Prostate gland (tissue), 2 donors: ENCODE measurements at regions not wholly inside any gene's neighbourhood (a gene's known extent, or its start where the extent isn't known, plus 50 kb on each side); places are given as distances from the start of the nearest gene placed in this dataset.

Experiments
- DNase-seq: peaks from one replicate; pipeline ENCODE4 v3.0.0-alpha.2; 2019; ENCODE audit warnings: low spot score
- H3K27ac ChIP-seq, 2 donors: fragments of 200-600 bp; sonication (generic); 2 replicates each; pipeline ENCODE4 v1.5.1; 2017 to 2019
- H3K27me3 ChIP-seq: fragments of 200-600 bp; sonication (generic); replicated peaks from 2 replicates; pipeline ENCODE4 v1.5.1; 2019; ENCODE audit not compliant: insufficient read depth
- H3K36me3 ChIP-seq, 2 donors: fragments of 200-600 bp; sonication (generic); 1 replicate in 1 of 2; 2 replicates in 1 of 2; pipeline versions ENCODE4 v1.5.1 to v1.8.1; 2017 to 2019
- H3K4me1 ChIP-seq: fragments of 200-600 bp; sonication (generic); replicated peaks from 2 replicates; pipeline ENCODE4 v1.5.1; 2019
- H3K4me3 ChIP-seq, 2 donors: fragments of 200-600 bp; sonication (generic); 2 replicates each; pipeline ENCODE4 v1.5.1; 2017 to 2019
- H3K9me3 ChIP-seq: fragments of 200-600 bp; sonication (generic); 2 replicates; pipeline ENCODE4 v1.5.1; 2017
- POLR2A ChIP-seq: fragments of 450-650 bp; IDR thresholded peaks from one replicate; pipeline ENCODE4 v1.6.1; 2016; ENCODE audit warnings: antibody characterized with exemption, mild to moderate bottlenecking
- POLR2AphosphoS5 ChIP-seq: sonication (generic); formaldehyde crosslinking; IDR thresholded peaks from one replicate; pipeline ENCODE4 v1.6.1; 2017; ENCODE audit warnings: antibody characterized with exemption
- WGBS: methylation state at CpG from one replicate; pipeline ENCODE4 v1.1.5; 2018; 5-methylcytosine and 5-hydroxymethylcytosine counted together
- intact Hi-C: fragments of 100-400 bp; cut with DNase I; formaldehyde crosslinking; loops from one replicate; pipeline ENCODE4 v1.14.2; 2022
- TF ChIP-seq, protein P1 (sequence below), 4 experiments: fragments of 200-600 bp in 2 of 4; fragments of 450-650 bp in 2 of 4; sonication (generic) in 2 of 4; IDR thresholded peaks; 1 replicate in 3 of 4; 2 replicates in 1 of 4; pipeline ENCODE4 v1.5.1; 2016 to 2019; ENCODE audit warnings: antibody characterized with exemption in 4 of 4, mild to moderate bottlenecking in 2 of 4, moderate library complexity in 2 of 4

DNA sequence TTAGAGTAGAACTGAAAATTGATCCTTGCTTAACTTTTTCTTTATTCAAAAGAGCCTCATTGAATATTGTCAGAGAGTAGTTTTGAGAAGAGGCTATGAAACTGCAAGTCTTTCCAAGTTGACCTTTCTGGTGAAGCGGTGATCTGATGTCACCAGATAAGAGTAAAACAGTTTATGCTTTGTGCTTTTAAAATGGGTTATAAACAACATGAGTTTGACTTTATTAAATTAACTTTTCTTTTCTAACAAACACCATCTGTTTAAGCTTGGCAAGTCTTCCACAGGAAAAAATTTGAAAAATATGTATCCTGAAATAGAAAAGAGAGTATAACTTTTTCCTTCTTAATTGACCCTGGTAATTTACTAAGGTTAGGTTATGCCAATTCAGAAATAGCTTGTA is 408.7 kb upstream of the NOVA1 start:
- TF ChIP-seq POLR2A: no peak
- no peak for TF ChIP-seq POLR2AphosphoS5
- TF ChIP-seq, protein P1, sequence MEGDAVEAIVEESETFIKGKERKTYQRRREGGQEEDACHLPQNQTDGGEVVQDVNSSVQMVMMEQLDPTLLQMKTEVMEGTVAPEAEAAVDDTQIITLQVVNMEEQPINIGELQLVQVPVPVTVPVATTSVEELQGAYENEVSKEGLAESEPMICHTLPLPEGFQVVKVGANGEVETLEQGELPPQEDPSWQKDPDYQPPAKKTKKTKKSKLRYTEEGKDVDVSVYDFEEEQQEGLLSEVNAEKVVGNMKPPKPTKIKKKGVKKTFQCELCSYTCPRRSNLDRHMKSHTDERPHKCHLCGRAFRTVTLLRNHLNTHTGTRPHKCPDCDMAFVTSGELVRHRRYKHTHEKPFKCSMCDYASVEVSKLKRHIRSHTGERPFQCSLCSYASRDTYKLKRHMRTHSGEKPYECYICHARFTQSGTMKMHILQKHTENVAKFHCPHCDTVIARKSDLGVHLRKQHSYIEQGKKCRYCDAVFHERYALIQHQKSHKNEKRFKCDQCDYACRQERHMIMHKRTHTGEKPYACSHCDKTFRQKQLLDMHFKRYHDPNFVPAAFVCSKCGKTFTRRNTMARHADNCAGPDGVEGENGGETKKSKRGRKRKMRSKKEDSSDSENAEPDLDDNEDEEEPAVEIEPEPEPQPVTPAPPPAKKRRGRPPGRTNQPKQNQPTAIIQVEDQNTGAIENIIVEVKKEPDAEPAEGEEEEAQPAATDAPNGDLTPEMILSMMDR (IDR thresholded peaks at IDR 0.05): no peak
- no peaks in the 10 kb centered on the region for H3K9me3 ChIP-seq
- no peak for DNase-seq
- H3K4me3 ChIP-seq: no peak overlapping the region
- no peaks in the 10 kb centered on the region for H3K4me1 ChIP-seq
- intact Hi-C loops: no loop called here
- no peaks in the 10 kb centered on the region for H3K27me3 ChIP-seq
- H3K36me3 ChIP-seq: no peaks in the 10 kb centered on the region
- H3K27ac ChIP-seq: no peak overlapping the region
- 52% methylated on average over 1 of the region's 1 CpG for WGBS

DNA sequence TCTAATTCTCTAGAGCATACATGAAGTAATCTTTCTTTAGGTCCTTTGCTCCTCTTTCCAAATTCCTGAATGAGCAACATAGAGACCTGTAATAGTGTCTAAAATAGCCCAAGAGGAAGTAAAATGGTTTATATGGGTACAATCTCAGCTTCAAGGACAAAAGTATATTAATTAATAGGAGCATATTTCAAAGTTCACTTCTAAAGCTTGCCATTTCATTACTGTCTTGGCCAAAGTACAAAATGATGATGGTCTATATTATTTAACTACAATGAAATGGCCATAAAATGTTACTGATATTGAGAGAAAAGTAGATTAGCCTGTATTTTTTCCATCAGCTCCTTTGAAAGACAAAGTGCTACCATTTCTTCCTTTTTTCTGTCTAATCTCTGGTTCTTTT is 410.4 kb upstream of the NOVA1 start:
- H3K4me1 ChIP-seq: no peaks in the 10 kb centered on the region
- intact Hi-C loops: no loop called here
- no peak overlapping the region for H3K27ac ChIP-seq
- H3K4me3 ChIP-seq: no peak overlapping the region
- DNase-seq: no peak
- H3K36me3 ChIP-seq: no peaks in the 10 kb centered on the region
- no peaks in the 10 kb centered on the region for H3K27me3 ChIP-seq
- TF ChIP-seq POLR2AphosphoS5 (no peak), POLR2A (no peak)
- TF ChIP-seq, protein P1 (IDR thresholded peaks at IDR 0.05): no peak
- H3K9me3 ChIP-seq: no peaks in the 10 kb centered on the region

- no peak overlapping the region for H3K4me3 ChIP-seq
- H3K9me3 ChIP-seq: no peaks in the 10 kb centered on the region
- H3K36me3 ChIP-seq: no peaks in the 10 kb centered on the region
- H3K27me3 ChIP-seq: no peaks in the 10 kb centered on the region
- H3K4me1 ChIP-seq: no peaks in the 10 kb centered on the region
- no peak for DNase-seq
- intact Hi-C loops: no loop called here
- 48% methylated on average over 3 of the region's 3 CpGs for WGBS
- H3K27ac ChIP-seq: no peak overlapping the region
- TF ChIP-seq POLR2A (no peak), POLR2AphosphoS5 (no peak)
- TF ChIP-seq, protein P1 (IDR thresholded peaks at IDR 0.05): no peak
Measured at GRCh38 chr14:27012641-27013040, 414.8 kb upstream of the NOVA1 start.

DNA sequence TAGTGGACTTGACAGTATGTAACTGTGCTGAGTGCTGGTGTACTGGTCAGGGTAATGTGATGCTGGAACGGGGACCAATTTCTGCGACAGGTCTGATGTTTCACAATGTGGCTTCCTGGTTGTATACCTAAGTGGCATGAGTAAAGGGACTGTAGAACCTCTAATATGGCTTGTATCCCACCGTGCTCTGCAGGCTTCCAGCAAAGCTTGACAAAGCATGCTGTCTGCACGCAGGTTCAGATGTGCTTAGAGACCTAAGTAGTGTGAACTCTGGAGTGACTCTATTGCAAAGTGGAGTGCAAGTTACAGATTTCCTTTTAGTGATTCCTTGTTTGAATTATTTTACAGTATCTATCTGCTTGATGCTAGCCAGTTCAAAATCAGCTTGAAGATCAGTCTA is 415.8 kb upstream of the NOVA1 start:
- DNase-seq: no peak
- Histone ChIP-seq H3K4me3 (no peak overlapping the region), H3K9me3 (no peaks in the 10 kb centered on the region), H3K27me3 (no peaks in the 10 kb centered on the region), H3K4me1 (no peaks in the 10 kb centered on the region), H3K36me3 (no peaks in the 10 kb centered on the region), H3K27ac (no peak overlapping the region)
- intact Hi-C loops: no loop called here
- TF ChIP-seq, protein P1 (IDR thresholded peaks at IDR 0.05): no peak
- TF ChIP-seq POLR2AphosphoS5 (no peak), POLR2A (no peak)
- WGBS: 77% methylated on average over 4 of the region's 4 CpGs

- no peak overlapping the region for H3K4me3 ChIP-seq
- TF ChIP-seq POLR2AphosphoS5 (no peak), POLR2A (no peak)
- TF ChIP-seq, protein P1 (IDR thresholded peaks at IDR 0.05): no peak
- no peak for DNase-seq
- 100% methylated on average over 1 of the region's 1 CpG for WGBS
- no peak overlapping the region for H3K27ac ChIP-seq
- H3K4me1 ChIP-seq: no peaks in the 10 kb centered on the region
- H3K36me3 ChIP-seq: no peaks in the 10 kb centered on the region
- intact Hi-C loops: no loop called here
- no peaks in the 10 kb centered on the region for H3K9me3 ChIP-seq
- no peaks in the 10 kb centered on the region for H3K27me3 ChIP-seq
Measured at GRCh38 chr14:27015065-27015464, 417.2 kb upstream of the NOVA1 start.
